ENCODE measurements at regions not wholly inside any gene's neighbourhood (a gene's known extent, or its start where the extent isn't known, plus 50 kb on each side); places are given as distances from the start of the nearest gene placed in this dataset.
"Not testable (repeated sequence)": the region's sequence is repeated elsewhere in the genome, so short reads cannot be mapped to it uniquely, and the experiment has no call there.

DNA sequence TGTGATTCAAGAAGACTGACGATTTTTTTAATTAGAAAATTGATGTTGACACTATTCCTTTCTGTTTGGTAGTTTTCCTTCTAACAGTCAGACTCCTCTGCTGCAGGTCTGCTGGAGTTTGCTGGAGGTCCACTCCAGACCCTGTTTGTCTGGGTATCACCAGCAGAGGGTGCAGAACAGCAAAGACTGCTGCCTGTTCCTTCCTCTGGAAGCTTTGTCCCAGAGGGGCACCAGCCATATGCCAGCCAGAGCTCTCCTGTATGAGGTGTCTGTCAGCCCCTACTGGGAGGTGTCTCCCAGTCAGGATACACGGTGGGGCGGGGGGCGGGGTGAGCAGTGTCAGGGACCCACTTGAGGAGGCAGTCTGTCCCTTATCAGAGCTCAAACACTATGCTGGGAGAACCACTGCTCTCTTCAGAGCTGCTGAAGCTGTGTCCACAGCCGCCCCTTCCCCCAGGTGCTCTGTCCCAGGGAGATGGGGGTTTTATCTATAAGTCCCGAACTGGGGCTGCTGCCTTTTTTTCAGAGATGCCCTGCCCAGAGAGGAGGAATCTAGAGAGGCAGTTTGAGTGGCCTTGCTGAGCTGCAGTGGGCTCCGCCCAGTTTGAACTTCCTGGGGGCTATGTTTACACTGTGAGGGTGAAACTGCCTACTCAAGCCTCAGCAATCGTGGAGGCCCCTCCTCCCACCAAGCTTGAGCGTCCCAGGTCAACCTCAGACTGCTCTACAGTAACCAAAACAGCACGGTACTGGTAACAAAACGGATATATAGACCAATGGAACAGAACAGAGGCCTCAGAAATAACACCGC is 1358.1 kb upstream of the CHAC2 start:
- not testable (repeated sequence) for DNase-seq

DNA sequence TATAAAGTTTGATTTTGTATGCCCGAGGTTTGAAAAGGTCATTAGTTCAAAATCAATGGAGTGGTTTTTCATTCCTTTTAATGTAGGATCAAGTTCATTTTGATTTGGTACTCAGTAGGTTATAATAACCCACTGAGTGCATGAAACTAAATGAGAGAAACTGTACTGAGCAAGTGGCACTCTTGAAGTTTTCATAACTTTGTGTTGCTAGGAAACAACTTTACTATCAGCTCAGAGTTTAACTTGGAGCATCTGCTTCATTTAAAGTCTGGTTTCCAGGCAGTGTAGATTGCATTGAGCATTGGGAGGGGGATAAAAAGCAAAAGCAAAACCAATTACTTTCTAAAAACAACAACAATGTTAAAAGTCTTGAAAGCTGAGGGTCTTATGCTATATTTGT is 1361.6 kb upstream of the CHAC2 start:
- no peak for DNase-seq

DNA sequence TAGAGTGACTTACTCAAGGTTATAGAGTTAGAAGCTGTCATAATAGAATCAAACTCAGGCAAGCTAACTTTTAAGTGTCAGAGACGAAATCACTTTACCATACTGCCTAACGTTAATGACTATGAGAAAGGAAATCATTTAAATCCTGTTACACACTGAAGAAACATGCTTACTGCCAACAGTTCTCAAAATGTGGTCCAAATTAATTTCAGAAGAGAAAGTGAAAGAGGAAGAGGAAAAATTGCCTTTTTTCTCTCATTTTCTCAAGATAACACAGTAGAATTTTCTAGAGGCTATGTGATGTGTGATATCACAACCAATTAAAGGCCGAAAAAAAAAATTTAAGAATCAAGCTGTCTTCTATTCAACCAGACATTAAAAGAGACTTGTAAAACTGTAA is 1362.7 kb upstream of the CHAC2 start:
- DNase-seq: no peak

DNA sequence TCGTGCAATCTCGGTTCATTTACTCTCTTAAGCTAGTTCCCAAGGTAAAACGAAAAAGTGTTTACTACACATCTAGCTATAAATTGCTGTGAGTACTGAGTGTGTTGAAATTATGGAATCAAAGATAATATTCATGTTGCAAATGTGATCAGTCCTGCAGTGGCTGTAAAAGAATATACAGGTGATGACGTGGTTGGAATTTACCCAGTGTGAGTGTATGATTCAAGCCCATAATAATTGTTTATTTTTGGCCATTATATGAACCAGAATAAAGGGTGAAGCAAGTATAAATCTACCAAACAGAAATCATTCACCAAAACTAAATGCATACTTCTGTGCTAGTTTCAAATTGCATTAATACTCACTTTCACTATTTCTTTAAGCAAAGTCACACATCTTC is 1363.6 kb upstream of the CHAC2 start:
- DNase-seq: no peak

DNA sequence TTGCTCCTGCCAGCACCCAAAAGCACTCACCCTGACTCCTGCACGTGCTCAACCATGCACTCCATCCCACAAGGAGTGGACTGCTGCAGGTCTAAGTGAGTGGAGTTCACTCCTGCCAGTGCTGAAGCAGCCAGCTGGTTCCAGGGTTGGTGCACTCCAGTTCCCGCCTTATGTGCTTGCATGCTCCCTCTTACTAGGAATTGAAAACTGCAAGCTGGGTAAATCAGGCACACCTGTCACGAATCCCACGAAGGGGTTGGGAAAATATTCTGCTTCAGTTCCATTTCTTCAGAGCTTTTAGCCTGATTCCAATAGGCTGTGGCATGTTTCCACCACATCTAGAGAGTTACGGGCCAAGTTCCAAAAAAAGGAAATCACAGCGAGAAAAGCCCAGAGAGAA is 1365.5 kb upstream of the CHAC2 start:
- no peak for DNase-seq

DNA sequence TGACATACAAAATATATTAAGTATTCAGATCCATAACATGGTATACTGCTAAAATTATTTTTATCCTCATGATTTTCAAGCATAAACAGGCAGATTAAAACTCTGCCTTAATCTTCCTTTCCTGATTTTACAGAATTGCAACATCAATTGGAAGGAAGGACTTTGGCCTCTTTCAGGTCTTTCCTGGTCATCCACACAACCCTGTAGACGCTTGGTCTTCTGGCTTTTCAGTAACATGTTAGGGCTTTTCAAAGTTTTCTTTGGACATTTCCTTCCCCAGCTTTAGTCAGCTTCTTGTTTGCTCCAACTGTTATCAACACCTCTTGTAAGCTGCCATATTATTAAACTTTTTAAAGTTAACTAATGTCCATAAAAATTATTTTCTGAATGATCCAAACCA is 1364.9 kb upstream of the NRXN1 start:
- no peak for DNase-seq

DNA sequence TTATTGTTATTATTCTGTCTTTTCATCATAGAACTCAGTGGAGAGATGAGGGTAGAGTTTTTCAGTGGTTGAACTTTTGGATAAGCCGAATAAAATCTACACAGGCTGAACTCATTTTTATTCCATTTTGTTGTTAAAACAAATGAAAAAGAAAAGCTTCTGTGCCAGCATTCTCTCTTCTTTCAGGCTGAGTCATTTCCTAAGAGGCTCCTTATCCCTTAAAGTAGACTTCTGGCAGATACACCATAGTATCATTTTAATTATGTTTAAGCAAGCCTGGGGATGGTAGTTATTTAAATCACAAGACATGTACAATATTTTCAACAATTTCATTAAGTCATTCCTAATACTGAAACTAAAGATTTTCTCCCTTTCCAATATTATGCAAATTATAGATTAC is 1364.0 kb upstream of the NRXN1 start:
- DNase-seq: no peak

DNA sequence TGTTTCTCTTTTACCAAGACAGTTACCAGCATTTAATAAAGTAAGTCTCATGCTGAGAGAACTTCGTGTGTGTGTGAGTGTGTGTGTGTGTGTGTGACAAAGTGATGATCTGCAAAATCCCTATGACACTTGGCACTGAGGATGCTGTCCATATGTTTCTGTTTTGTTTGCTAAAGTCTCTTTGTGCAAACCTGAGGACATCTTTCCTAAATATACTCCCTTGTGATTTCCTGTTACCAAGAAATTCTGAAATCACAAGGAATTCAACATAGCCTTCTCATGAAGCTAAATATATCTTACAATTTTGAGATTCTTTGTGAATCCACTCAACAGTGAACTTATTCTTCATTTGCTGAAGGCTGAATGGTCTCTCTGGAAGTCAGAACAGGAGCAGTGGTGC is 1359.7 kb upstream of the NRXN1 start:
- no peak for DNase-seq

DNA sequence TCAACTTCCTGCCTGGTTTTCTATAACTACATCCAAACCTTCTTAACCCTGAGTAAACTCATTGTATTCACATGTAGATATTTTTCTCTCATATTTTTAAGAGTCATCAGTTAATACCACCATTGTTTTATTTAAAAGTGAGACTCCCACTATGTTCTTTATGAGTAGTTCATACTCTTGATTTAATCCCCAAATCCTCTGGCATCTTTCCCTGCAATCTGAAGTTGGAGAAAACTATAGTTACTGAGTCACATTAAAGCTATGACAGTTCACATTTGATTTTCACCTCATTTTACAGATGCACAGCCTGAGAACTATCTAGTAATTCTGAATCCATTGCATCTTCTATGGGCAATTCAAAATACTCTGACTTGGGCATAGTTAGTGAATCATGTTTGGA is 1358.7 kb upstream of the NRXN1 start:
- no peak for DNase-seq

DNA sequence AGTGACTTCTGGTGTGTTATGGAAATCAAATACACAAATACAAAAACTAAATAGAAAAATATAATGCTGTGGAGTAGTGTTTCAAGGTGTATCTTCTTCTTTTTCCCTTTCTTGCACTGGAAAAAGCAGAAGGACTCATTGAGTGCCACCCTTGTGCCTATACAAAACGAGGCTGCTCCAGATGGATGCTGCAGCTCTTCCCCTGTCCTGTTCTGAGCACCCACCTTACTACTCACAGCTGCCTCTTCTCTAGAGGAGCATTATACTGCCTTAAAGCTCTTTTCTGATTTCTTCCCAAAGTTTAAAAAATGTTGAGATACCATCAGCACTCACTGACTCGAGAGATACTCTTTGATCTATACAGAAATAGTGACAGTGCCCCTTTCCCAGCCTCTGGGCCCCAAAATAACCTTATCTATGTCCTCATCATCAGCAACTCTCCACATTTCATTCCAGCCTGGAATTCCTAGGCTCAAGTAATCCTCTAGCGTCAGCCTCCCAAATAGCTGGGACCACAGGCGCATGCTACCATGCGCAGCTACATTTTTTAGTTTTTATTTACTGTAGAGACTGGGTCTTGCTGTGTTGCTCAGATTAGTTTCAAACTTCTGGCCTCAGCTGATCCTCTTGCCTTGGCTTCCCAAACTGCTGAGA is 1356.1 kb upstream of the NRXN1 start:
- no peak for DNase-seq

DNA sequence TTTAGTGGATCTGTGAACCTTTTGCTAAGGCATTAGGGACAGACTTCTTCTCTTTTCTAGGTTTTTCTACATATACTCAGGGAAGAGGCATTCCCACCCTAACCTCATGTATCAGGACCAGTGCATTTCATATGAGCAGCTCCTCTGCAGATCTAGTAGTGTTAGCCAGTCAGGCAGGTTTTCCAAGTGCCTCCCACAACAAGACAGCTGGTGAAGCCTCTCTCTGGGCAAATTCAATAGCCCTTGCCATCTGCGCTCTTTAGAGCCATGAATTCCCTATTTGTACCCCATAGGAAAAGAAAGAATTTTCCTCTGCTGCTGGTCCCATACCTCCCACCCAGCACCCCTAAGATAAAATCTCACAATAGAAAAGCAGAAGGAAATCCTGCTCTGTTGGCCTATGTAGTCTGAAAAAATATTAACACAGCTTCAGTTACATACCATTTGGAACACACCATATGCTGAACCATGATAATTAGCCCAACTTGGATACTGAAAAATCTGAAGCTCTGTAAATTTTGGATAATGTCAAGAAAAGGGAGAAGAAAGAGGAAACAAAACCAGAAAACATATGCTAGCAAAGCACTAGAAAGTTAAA is 1354.6 kb upstream of the NRXN1 start:
- DNase-seq: no peak

DNA sequence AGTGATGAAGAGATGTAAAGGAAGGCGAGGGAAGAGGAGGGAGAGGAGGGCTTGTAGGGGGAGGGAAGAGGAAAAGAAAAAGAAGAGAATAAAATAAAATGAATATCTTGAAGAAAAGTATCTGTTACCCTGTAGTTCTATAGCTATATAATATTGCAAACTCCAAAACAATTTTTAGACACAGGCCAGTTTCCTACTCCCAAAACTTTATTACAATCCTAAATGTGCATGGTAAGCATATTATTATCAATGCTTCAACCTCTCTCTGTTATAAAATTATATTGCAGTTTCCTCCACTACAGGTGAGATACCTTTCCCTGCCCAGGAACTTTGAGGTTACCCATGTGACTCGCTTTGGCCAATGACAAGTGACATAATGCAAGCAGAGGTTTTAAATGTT is 1351.6 kb upstream of the NRXN1 start:
- DNase-seq: no peak

DNA sequence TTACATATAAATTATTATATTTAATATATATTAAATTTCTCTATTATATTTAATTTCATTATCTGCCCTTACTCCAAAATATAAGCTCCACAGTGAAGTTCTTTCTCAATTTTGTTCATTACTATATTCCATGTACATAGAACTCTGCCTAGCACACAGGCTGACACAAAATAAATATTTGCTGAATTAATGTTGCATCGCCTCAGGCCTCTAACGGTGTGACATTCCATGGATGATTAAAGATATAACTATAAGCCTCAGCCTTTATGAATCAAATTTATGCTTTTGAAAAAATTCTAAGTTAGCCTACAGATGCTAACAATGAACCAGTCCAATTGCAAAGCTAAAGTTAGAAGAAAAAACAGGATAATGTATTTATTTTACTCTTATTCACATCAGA is 1337.2 kb upstream of the NRXN1 start:
- no peak for DNase-seq

DNA sequence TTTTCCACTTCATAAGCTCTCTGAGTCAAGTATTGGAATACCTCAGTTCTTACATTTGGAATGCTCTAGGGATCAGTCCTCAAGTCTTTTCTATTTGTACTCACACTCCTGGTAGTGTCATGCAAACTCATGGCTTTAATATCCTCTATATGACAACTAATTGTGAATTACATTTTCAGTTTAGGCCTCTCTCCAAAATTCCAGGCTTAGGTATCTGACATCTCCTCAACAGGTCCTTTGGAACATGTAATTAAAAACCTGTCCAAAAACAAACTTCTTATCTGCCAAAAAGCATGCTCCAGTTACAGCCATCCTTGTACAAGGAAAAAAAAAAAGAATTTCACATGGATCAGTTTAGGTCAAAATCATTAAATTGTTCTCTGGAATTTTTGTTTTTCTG is 1336.2 kb upstream of the NRXN1 start:
- no peak for DNase-seq

DNA sequence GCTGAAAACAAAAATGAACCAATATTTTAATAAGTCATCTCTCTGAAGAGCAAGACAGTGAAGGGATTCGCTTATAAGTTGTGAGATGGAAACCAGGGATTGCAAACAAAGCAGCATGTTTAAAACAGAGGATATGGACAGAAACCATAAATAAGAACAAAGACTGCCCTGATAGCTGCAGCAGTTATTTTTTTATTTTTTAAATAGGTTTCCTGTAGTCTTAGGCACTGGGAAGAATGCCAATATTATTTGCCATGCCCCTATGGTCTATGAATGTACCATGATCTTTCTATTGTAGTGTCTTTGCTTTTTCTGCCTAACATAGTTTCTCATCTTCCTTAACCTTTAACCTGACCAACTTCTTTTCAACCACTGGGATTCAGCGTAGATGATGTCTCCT is 1334.0 kb upstream of the NRXN1 start:
- no peak for DNase-seq

DNA sequence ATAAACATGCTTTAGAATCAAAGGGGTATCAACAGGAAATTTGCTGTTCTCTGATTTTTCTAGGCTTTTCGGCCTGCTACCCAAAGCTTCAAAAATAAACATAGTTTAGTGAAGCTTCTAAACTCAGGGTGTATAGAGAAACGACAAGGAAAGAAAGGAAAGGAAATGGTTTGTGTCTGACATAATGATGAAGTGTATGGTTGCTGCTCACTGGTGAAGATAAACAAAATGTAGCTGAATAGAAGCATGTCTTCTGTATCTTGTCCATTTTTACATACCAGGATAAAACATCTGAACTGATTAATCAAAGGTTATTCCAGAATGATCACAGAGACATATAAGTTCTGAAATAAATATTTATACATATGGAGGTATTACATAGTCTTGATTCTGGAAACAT is 1324.6 kb upstream of the NRXN1 start:
- no peak for DNase-seq

DNA sequence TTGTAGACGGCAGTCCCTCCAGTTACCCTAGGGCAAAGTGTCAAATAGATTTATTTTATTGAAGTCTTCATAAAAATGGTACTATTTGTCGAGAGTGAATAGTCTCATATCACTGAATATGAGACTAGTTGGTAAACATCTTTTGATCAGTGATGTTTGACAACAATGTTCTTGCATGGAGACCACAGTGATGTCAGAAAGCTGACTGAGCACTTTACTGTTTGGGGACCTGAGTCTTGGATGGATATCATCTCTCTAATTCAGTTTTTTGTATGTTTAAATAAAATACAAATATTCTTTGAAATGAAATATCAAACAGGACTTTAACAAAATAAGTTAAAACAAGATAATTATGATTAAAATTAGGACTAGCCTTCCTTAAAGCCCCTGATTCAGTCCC is 1315.4 kb upstream of the NRXN1 start:
- no peak for DNase-seq

DNA sequence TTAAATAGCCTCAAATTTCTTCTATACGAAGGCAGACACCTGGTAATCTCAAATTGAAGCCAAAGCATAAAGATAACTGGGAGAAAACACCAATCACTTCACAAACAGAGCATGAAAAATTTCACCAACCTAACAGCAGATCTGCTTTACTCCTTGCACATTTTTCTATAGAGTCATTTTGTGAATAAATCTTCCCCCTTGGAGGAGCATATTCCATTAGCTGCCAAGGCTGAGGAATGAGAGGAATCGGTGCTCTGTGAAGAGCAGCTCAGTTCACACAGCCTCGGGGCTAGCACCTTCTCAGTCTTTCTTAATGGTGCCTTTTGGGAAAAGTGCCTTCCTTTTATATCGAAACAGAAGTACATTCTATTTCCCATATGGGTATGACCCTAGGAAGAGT is 1313.7 kb upstream of the NRXN1 start:
- DNase-seq: no peak

DNA sequence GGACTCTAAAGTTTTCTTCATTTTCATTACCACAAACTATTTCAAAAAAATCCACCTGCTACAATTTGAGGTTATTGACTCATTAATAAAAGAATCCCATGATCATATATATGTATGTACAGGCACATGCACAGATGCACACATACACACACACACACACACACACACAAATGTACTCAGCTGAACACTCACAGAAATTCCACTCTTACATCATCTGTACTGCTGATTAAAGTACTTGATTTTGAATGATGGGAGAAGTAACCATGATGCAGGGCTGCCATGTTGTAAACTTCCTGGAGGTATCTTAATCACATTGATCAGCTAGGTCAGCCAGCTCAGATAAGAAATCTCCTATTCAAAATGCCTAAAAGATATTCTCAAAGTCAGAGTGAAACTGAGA is 1313.2 kb upstream of the NRXN1 start:
- DNase-seq: no peak

DNA sequence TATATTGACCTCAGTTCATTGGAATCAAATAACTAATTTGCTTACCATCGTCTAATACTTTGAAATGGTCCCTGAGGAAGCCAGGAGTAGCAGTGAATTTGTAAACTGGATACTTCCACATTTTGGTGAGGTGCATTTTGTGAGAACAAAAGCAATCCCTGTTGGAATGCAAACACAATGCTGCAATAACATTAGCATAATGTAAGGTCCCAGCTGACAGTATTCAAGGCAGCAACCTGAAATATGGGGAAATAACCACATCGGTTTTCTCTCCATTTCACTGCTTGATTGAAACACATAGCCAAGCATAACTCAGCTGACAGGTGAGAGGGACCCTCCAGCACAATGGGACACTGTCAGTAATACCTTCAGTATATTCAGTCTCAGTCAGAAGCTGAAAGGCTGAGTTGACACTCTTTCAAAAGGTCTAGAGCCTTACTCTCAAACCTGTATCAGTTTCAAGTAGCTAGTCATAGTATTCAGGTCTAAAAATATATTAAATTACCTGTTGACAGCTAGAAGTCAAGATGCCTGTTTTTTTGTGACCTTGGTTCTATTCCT is 1311.9 kb upstream of the NRXN1 start:
- no peak for DNase-seq

DNA sequence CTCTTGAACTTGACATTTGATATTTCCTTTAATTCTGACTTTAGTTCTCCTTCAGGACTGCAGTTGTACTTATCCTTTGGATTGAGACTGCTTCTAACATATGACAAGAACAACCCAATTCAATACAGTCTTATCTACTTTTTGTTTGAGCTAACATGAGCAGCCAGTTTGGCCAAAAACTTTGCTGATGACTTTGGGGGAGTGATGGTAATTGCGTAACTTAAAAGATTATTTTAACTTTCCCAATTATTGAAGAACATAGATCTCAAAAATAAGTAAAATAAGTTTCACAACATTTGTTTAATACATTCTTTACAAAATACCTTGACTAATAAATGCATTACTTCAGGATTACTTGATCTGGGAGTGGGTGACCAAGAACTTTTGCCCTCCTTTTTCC is 1311.1 kb upstream of the NRXN1 start:
- no peak for DNase-seq

DNA sequence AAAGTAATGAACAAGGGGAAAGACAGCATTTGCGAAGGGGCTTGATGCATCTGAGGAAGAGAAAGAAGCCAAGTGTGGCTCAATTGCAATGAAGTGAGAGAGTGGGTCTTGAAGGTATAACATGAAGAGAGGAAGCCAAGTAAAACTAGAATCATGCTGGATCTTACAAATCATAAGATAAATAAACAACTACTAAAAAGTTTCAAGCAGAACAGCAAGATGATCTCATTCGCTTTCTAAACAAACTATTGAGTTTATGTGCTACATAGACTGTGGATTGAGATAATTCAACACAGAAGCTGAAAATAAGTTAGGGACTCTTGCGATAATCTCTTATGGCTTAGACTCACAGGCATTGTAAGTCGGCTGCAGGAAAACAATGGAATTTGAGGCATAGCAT is 1310.5 kb upstream of the NRXN1 start:
- DNase-seq: no peak

DNA sequence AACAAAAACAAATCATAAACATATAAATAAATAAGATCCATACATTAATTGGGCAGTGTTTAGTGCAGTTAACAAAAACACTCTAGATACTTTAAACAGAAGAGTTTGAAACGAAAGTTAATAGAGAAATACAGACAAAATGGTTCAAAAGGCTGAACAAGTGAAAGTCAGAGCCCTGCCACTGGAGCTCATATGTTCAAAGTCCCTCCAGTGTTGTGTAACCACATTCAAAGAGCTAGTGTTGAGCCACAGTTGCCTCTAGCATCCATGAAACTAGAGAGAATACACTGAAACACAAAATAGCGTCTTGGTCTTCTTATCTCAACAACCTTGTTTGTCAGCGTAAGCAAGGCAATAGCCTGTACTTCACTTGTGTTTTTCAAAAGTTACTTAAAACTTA is 1309.8 kb upstream of the NRXN1 start:
- DNase-seq: no peak

DNA sequence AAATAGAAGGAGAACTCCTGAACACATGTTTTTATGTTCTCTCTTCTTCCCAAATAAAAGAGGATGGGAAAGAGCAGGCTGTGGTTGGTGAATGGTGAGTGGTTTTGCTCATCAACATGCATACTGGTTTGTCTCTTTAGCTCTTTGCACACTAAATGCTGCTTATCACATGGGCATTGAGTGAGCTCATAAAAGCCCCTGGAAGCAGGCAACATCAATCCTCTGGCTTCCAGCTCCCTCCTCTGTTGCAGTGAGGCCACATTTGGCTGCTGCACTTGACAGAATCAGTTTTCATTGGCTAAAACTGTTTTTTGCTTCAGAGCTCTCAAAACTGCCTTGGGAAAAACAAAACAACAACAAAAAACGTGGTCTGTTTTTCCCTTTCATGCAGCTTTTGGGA is 1308.2 kb upstream of the NRXN1 start:
- no peak for DNase-seq

All from stimulated activated CD4-positive, alpha-beta T cell treated with anti-CD3 and anti-CD28 coated beads, Interleukin-15, amount 100 ng/mL, for 24 hours (primary cell).